ENCODE measurements at regions not wholly inside any gene's neighbourhood (a gene's known extent, or its start where the extent isn't known, plus 50 kb on each side); places are given as distances from the start of the nearest gene placed in this dataset.

- DNase-seq (ENCODE audit: low spot score), result no peak
- Mint-ChIP-seq H3K9me3 (no peaks in the 10 kb centered on the region), H3K27ac (no peak overlapping the region), H3K4me1 (ENCODE audit: low read depth) (no peaks in the 10 kb centered on the region), H3K36me3 (ENCODE audit: low read depth) (no peaks in the 10 kb centered on the region), H3K27me3 (ENCODE audit: insufficient read depth) (no peaks in the 10 kb centered on the region), H3K4me3 (no peak overlapping the region)
- intact Hi-C loops (cut with micrococcal nuclease), result no loop called here
Measured at GRCh38 chr20:11372876-11373790, 544.6 kb upstream of the BTBD3 start.

- intact Hi-C loops (cut with micrococcal nuclease), result no loop called here
- no peak for DNase-seq (ENCODE audit: low spot score)
- no peaks in the 10 kb centered on the region for H3K36me3 Mint-ChIP-seq (ENCODE audit: low read depth)
- H3K27me3 Mint-ChIP-seq (ENCODE audit: insufficient read depth), result no peaks in the 10 kb centered on the region
- H3K4me3 Mint-ChIP-seq, result no peak overlapping the region
- H3K9me3 Mint-ChIP-seq, result no peaks in the 10 kb centered on the region
- H3K27ac Mint-ChIP-seq, result no peak overlapping the region
- H3K4me1 Mint-ChIP-seq (ENCODE audit: low read depth), result no peaks in the 10 kb centered on the region
Measured at GRCh38 chr20:11375335-11375734, 542.4 kb upstream of the BTBD3 start.

DNA sequence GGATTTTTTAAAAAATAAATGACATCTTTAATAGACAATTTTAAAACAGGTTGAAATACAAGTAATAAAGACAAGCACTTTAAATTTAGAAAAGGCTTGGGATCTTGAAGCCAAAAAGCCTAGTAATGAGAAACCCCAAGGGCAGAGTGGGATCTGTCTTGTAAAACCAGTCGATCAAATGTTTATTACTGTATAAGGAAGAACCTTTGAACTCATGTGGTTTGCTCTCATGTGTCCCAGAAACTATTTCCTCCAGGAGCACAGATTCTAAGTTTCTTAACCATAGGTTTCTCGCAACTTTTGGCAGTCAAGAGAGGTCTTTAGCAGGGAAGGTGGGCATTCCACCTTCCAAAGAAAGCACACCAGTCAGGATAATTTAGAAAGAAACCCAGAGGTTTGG lies 541.7 kb upstream of the BTBD3 start:
- Mint-ChIP-seq H3K4me1 (ENCODE audit: low read depth) (no peaks in the 10 kb centered on the region), H3K27me3 (ENCODE audit: insufficient read depth) (no peaks in the 10 kb centered on the region), H3K36me3 (ENCODE audit: low read depth) (no peaks in the 10 kb centered on the region), H3K27ac (no peak overlapping the region), H3K9me3 (no peaks in the 10 kb centered on the region), H3K4me3 (no peak overlapping the region)
- intact Hi-C loops (cut with micrococcal nuclease), result no loop called here
- no peak for DNase-seq (ENCODE audit: low spot score)

DNA sequence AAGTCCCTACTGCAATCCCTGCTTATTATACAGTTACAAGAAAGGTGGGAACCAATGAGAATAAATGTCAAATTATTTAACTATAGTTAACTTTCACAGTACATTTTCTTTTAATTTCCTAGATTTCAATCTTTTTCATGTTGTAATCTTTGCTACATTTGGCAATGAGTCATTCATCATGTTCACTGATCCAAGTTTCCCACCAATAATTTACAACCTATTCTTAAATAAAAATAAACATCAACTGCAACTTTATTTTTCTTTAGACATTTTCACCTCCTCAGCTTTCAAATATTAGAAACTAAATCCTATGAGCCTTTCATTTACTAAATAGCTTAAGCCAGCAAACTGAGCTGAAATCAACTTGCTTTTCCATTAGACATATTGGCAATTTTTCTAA lies 541.3 kb upstream of the BTBD3 start:
- DNase-seq (ENCODE audit: low spot score), result no peak
- no peaks in the 10 kb centered on the region for H3K9me3 Mint-ChIP-seq

DNA sequence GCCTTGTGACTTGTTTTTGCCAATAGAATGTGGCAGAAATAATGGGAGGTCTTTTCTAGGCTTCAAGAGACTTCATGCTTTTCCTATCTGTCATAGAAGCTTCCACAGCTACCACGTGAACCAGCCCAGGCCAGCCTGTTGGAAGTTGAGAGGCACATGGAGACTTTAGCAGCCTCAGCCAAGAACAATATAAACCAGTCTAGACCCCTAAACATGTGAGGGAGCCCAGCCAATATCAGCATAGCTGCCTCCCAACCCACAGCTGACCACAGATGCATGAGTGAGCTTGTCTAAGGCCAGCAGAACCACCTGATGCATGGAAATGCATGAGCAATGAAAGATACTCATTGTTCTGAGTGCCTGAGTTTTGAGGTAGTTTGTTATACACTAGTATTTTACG lies 540.7 kb upstream of the BTBD3 start:
- Mint-ChIP-seq H3K27ac (no peak overlapping the region), H3K4me1 (ENCODE audit: low read depth) (no peaks in the 10 kb centered on the region), H3K27me3 (ENCODE audit: insufficient read depth) (no peaks in the 10 kb centered on the region), H3K9me3 (no peaks in the 10 kb centered on the region), H3K4me3 (no peak overlapping the region), H3K36me3 (ENCODE audit: low read depth) (no peaks in the 10 kb centered on the region)
- intact Hi-C loops (cut with micrococcal nuclease), result no loop called here
- DNase-seq (ENCODE audit: low spot score), result no peak

More for the DNA sequence above, 541.3 kb upstream of the BTBD3 start:
- intact Hi-C loops (cut with micrococcal nuclease), result no loop called here
- no peak overlapping the region for H3K4me3 Mint-ChIP-seq
- no peaks in the 10 kb centered on the region for H3K36me3 Mint-ChIP-seq (ENCODE audit: low read depth)
- no peaks in the 10 kb centered on the region for H3K27me3 Mint-ChIP-seq (ENCODE audit: insufficient read depth)
- H3K4me1 Mint-ChIP-seq (ENCODE audit: low read depth), result no peaks in the 10 kb centered on the region
- no peak overlapping the region for H3K27ac Mint-ChIP-seq

GRCh38 chr20:11377761-11378160 lies 539.9 kb upstream of the BTBD3 start:
- no peaks in the 10 kb centered on the region for H3K4me1 Mint-ChIP-seq (ENCODE audit: low read depth)
- no peaks in the 10 kb centered on the region for H3K36me3 Mint-ChIP-seq (ENCODE audit: low read depth)
- H3K4me3 Mint-ChIP-seq, result no peak overlapping the region
- intact Hi-C loops (cut with micrococcal nuclease), result no loop called here
- DNase-seq (ENCODE audit: low spot score), result no peak
- H3K27ac Mint-ChIP-seq, result no peak overlapping the region
- no peaks in the 10 kb centered on the region for H3K9me3 Mint-ChIP-seq
- H3K27me3 Mint-ChIP-seq (ENCODE audit: insufficient read depth), result no peaks in the 10 kb centered on the region

- no peak overlapping the region for H3K27ac Mint-ChIP-seq
- DNase-seq (ENCODE audit: low spot score), result no peak
- no peaks in the 10 kb centered on the region for H3K27me3 Mint-ChIP-seq (ENCODE audit: insufficient read depth)
- intact Hi-C loops (cut with micrococcal nuclease), result no loop called here
- no peaks in the 10 kb centered on the region for H3K9me3 Mint-ChIP-seq
- no peak overlapping the region for H3K4me3 Mint-ChIP-seq
- H3K36me3 Mint-ChIP-seq (ENCODE audit: low read depth), result no peaks in the 10 kb centered on the region
- no peaks in the 10 kb centered on the region for H3K4me1 Mint-ChIP-seq (ENCODE audit: low read depth)
Measured at GRCh38 chr20:11378252-11378651, 539.4 kb upstream of the BTBD3 start.

DNA sequence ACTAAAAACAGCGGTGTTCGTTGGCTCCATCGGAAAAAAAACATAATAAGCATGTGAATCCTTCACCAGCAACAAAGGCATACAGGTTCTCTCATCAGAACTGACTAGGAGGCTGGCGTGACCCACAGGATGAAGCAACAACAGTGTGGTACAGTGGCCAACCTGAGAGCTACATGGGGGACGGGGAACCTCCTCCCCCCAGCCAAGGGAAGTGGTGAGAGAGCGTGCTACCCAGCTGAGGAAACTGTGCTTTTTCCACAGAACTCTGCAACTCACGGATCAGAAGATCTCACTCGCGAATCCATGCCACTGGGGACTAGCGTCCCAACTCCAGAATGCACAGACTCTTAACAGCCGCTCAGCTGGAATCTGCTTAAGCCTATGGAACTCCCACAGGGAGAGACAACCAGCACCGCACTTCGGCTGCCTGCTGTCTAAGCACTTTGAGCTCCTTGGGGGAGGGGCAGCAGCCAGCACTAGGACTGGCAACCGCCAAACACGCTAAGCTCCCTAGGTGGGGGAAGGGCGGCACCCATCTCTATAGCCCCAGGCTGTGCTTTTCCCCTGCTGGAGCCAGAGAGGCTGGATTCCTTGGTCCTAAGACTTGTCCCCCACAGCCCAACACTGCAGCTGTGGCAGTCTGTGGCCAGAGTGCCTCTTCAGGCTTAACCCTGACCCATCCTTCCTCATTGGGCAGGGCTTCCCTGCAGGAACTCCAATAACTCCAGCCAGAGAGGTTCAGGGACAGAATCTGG lies 538.3 kb upstream of the BTBD3 start:
- H3K4me1 Mint-ChIP-seq (ENCODE audit: low read depth), result no peaks in the 10 kb centered on the region
- no peak for DNase-seq (ENCODE audit: low spot score)
- no peak overlapping the region for H3K4me3 Mint-ChIP-seq
- no peak overlapping the region for H3K27ac Mint-ChIP-seq
- H3K36me3 Mint-ChIP-seq (ENCODE audit: low read depth), result no peaks in the 10 kb centered on the region
- intact Hi-C loops (cut with micrococcal nuclease), result no loop called here
- H3K27me3 Mint-ChIP-seq (ENCODE audit: insufficient read depth), result no peaks in the 10 kb centered on the region
- peaks cover 6% of the 10 kb centered on the region for H3K9me3 Mint-ChIP-seq

- no peaks in the 10 kb centered on the region for H3K36me3 Mint-ChIP-seq (ENCODE audit: low read depth)
- intact Hi-C loops (cut with micrococcal nuclease), result no loop called here
- H3K27me3 Mint-ChIP-seq (ENCODE audit: insufficient read depth), result no peaks in the 10 kb centered on the region
- DNase-seq (ENCODE audit: low spot score), result no peak
- H3K9me3 Mint-ChIP-seq, result peaks cover 6% of the 10 kb centered on the region
- H3K27ac Mint-ChIP-seq, result no peak overlapping the region
- H3K4me3 Mint-ChIP-seq, result no peak overlapping the region
- no peaks in the 10 kb centered on the region for H3K4me1 Mint-ChIP-seq (ENCODE audit: low read depth)
Measured at GRCh38 chr20:11380283-11380682, 537.4 kb upstream of the BTBD3 start.

- H3K27me3 Mint-ChIP-seq (ENCODE audit: insufficient read depth), result no peaks in the 10 kb centered on the region
- H3K9me3 Mint-ChIP-seq, result peaks cover 6% of the 10 kb centered on the region
- intact Hi-C loops (cut with micrococcal nuclease), result no loop called here
Measured at GRCh38 chr20:11387189-11387754, 530.4 kb upstream of the BTBD3 start.

DNA sequence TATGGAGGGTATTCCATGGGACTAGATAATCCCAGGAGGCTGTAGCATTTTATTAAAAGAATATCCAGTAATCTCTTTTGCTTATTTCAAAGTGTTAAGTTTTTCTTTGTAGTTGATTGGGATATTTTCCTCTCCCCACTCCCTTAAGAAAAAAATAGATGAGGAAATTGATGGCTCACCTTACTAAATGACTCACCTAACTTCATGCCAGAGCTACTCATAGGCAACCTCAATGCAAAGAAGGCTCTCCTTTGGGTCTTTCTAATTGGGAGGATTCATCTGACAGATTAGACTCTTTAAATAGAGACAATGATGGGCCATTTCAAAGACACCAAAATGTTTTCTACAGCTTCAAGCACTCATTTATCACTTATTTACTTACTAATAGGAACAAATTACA lies 528.5 kb upstream of the BTBD3 start:
- Mint-ChIP-seq H3K4me1 (ENCODE audit: low read depth) (no peaks in the 10 kb centered on the region), H3K4me3 (no peak overlapping the region), H3K9me3 (peaks cover 3% of the 10 kb centered on the region), H3K36me3 (ENCODE audit: low read depth) (no peaks in the 10 kb centered on the region), H3K27ac (no peak overlapping the region), H3K27me3 (ENCODE audit: insufficient read depth) (no peaks in the 10 kb centered on the region)
- no peak for DNase-seq (ENCODE audit: low spot score)
- intact Hi-C loops (cut with micrococcal nuclease), result no loop called here

More at GRCh38 chr20:11387189-11387754, 530.4 kb upstream of the BTBD3 start:
- DNase-seq (ENCODE audit: low spot score), result no peak
- H3K4me1 Mint-ChIP-seq (ENCODE audit: low read depth), result no peaks in the 10 kb centered on the region
- no peak overlapping the region for H3K4me3 Mint-ChIP-seq
- no peaks in the 10 kb centered on the region for H3K36me3 Mint-ChIP-seq (ENCODE audit: low read depth)
- no peak overlapping the region for H3K27ac Mint-ChIP-seq

GRCh38 chr20:11391591-11391990 lies 526.1 kb upstream of the BTBD3 start:
- Mint-ChIP-seq H3K9me3 (peaks cover 6% of the 10 kb centered on the region), H3K36me3 (ENCODE audit: low read depth) (no peaks in the 10 kb centered on the region), H3K27me3 (ENCODE audit: insufficient read depth) (no peaks in the 10 kb centered on the region), H3K27ac (no peak overlapping the region), H3K4me1 (ENCODE audit: low read depth) (no peaks in the 10 kb centered on the region), H3K4me3 (no peak overlapping the region)
- no peak for DNase-seq (ENCODE audit: low spot score)
- intact Hi-C loops (cut with micrococcal nuclease), result no loop called here

Measured in activated T-helper 1 cell treated with anti-CD3 and anti-CD28 coated beads, Interleukin-12 subunit alpha, Interleukin-12 subunit beta, Interleukin-2, Interleukin-4 antibody, amounts not matched to agents 30 ng/mL and 10 ng/mL and 1 ng/mL, durations not matched to agents 14 hours and 24 hours and 36 hours (primary cell).